CD1c-positive myeloid dendritic cell (primary cell): ENCODE measurements at regions not wholly inside any gene's neighbourhood (a gene's known extent, or its start where the extent isn't known, plus 50 kb on each side); places are given as distances from the start of the nearest gene placed in this dataset.

ENCODE experiments used
- DNase-seq: peaks from one replicate; pipeline ENCODE4 v3.0.0-alpha.2; 2016; ENCODE audit errors: extremely low spot score

DNA sequence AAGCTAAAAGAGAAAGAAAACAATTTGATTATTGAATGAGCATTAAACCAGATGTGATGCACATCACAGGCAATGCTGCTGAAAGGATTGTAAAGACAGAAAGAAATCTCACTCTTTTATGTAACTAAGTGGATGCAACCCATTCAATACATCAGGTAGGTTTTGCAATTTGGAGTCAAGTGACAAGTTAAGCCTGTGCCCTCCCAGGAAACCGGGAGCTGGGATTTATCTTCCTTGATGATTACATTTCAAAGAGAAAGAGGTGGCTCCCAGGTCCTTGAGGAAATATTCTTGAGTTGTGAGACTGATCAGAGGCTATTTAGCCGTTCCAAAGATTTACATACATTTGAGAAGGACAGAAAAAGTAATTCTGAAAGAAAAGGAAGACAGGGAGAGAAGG, 219.0 kb upstream of the PROK2 start:
- DNase-seq = no peak

DNA sequence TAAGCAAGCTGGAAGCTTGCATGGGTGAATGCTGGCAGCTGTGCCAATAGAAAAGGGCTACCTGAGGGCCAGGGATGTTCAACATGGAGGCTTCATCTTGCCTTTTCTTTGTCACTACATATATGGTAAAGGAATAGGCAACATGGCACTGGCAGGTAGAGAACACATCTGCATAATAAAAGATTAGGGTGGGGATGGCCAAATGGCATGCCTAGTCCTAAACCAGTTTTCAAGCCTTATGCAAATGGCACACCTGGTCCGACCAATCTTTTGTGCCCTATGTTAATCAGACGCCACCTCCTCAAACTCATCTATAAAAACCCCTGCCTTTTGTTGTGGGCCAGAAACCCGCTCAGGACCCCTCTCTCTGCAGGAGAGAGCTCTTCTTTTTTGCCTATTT, 216.8 kb upstream of the PROK2 start:
- DNase-seq = no peak

DNA sequence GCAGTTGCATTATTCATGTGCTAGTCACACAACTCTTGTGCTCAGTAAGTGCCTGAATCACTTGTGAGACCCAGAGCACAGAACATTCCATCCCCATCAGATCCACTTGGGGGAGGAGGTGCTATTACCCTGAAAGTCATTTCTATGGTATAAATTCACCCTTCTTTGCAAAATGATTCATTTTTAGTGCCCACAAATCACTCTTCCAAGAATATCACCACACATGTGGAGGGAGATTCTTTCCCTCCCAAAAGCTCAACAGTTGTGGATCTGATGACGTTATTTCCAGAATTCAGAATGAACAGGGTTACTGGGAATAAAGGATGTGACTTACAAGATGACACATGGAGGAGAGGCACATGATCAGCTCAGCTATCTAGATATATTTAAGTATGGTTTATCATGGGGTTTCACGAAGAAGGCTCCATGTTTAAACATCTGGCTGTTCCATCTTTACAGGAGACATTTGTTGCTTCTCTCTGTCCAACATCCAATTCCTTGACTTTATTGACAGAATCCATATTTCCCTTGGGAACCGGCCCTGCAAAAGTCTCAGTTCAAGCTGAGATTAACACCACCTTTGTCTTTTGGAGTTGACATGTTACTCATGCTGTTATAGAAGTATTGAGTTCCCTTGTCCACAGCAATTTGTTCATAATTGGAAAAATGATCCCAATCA, 214.2 kb upstream of the PROK2 start:
- no peak for DNase-seq

DNA sequence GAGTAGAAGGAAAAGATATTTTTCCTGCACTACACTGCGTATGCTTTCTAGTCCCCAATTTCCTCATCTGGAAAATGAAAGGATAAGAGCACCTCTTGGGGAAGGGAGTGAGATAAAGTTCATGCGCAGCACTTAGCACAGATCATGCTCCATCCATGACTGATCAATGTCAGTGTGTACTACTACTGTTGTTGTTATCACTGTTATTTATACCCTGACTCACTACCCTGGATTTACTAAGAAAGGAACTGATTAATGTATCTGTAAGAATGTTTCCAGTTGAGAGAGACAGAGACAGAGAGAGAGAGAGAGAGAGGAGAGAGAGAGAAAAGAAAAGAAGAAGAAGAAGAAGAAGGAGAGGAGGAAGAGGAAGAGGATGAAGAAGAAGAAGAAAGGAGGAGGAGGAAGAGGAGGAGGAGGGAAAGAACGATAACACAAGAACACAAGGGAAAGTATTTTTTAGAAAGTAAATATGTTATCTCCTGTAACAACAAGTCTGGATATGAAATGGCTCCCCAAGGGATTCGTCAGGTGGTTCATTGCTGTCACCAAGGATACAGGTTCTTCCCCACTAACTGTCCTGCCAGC, 212.2 kb upstream of the PROK2 start:
- no peak for DNase-seq

DNA sequence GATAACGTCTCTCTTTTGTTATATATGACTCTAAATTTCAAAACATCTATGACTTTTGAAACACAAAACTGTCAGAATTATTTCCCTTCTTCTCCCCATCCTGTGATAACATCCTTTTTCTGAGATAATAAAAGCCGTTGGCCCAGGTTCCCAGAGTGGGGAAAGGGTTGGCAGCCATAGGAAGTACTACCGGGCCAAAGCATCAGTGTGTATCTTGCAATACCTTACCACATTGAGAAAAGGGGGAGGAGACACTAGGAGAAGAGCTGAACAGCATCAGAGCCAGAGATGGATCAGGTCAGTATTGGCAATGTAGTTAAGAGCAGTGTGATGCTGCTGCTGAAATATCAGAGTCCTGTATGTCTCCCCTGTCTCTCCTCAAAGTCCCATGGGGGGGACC, 210.0 kb upstream of the PROK2 start:
- DNase-seq = no peak

DNA sequence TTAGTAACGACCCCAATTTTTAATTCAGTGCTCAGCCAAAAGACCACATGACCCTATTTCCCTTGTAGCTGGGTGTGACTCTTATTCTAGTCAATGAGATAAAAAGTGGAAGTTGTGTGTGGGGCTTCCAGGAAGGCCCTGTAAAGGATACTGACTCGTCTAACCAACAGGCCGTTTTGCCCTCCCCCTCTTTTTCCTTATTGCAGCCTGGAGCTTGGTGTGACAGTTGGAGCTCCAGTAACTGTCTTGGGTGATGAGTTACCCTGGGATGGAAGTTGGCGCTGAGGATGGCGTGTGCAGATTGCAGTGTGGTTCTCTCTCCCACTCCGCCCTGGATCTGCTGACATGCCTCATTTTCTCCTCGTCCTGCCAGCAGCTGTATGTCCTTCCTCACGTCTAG, 209.3 kb upstream of the PROK2 start:
- DNase-seq = peak; percentile 69

DNA sequence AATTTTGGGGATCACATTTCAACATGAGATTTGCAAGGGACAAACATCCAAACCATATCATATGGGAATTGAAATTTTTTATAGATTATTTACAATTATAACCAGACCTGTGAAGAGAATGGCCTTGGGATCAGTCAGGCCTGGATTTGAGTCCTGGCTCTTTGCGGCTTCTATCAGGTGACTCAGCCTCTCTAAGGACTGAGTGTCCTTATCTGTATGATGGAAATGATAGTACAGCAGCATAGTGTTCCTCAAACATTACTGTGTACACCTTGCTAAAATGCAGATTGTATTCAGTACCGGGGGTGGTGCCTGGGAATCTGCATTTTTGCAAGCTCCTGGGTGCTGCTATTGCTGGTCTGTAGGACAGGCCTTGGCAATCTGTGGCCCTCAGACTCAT, 206.7 kb upstream of the PROK2 start:
- no peak for DNase-seq

DNA sequence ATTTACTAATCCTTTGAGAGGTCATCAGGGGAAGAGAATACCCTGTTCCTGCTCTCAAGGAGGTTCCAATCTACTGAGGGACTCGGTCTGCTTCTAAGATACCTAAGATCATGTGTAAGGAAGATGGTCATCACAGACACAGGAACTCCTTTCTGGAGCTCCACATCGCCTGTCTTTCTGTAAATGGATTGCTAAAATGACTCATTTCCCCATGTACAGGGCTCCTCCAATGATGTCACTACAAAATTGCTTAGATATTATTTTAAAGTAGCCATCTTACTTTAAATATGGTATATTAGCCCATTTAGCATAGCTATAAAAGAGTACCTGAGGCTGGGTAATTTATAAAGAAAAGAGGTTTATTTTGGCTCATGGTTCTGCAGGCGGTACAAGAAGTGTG, 206.1 kb upstream of the PROK2 start:
- no peak for DNase-seq

DNA sequence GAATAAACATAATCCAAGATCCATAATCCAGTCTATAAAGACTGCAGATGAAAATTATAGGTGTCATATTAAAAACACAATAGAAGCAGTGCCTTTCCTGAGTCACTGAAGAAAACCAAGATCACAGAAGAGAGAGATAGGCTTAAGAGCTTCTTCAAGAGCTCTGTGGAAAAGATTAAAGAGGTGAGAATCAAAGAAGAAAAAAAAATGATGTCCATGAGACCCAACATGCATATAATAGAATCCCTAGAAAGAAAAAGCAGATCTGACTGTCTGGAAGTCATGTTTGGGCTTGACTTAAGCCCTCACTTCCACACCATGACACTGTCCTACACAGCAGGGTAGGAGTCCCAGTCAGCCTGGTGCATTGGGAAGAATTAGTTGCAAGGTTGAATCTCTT, 205.6 kb upstream of the PROK2 start:
- no peak for DNase-seq

DNA sequence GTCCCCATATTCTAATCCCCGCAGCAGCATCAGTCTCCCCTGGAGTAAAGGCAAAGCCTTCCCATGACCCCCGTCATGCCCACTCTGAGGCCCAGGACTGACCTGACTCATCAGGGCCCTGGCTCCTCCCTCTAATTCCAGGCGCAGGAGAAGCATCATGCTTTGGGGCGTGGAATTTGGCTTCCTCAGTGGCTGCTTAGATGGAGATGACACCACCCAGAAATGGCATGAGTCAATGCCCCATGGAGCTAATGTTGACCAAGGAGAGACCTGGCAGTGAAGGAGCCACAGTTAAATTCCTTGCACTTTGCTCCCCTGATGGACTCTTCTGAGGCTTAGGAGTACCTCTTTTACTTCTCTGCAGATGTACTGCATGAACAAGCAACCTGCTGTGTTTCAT, 204.2 kb upstream of the PROK2 start:
- DNase-seq = peak; percentile 24

DNA sequence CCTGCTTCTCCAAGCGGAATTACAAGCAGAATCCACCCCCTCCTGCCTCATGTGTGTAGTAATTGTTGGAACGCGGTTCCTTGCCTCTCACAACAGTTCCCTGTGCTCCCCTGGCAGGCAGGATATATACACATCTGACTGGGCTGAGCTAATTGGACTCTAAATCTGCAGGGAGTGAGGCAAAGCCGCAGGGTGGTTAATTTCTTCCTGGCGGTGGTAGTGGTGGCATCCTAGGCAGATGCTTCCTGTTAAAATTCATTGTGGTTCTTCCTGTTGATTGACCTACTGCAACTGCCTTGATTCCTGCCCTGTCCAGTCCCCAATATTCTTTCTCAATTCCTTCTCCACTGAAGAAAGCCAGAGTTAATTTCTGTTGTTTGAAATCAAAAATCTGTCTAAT, 202.9 kb upstream of the PROK2 start:
- DNase-seq = peak; percentile 59

DNA sequence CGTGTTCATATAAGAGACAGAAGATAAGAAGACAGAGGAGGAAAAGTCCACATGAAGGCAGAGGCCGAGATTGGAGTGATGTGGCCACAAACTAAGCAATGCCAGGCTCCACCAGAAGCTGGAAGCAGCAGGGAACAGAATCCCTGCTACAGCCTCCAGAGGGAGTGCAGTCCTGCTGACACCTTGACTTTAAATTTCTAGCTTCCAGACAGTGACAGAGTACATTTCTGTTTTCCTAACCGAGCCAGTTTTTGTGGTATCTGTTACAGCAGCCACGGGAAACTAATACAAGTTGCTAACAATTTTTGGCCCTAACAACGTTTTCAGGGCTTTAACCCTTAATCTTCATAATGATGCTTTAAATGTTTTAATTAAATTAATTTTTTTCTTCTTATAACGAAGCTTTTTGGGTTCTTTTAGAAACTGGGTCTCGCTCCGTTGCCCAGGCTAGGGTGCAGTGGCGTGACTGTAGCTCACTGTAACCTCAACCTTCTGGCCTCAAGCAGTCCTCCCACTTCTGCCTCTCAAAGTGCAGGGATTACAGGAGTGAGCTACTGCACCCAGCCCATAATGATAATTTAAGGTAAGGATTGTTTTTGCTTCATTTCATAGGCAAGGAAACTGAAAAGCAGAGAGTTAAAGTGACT, 202.3 kb upstream of the PROK2 start:
- DNase-seq = no peak

DNA sequence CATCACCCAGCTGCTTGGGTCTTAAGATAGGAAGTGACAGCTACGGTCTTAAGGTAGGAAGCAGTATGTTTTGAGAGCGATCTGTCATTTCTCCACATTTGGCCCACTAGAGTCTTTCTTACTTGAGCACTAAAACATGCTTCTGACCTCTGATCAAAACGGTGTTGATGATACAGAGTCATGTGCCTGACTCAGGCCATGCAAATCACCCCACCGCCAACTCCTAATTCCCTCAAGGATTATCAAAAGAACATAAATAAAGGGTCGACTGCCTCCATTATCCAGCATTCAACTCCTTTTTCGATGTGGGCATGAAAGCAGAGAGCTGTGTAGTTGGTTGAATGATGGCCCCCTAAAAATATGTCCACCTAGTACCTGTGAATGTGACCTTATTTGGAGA, 201.7 kb upstream of the PROK2 start:
- no peak for DNase-seq

DNA sequence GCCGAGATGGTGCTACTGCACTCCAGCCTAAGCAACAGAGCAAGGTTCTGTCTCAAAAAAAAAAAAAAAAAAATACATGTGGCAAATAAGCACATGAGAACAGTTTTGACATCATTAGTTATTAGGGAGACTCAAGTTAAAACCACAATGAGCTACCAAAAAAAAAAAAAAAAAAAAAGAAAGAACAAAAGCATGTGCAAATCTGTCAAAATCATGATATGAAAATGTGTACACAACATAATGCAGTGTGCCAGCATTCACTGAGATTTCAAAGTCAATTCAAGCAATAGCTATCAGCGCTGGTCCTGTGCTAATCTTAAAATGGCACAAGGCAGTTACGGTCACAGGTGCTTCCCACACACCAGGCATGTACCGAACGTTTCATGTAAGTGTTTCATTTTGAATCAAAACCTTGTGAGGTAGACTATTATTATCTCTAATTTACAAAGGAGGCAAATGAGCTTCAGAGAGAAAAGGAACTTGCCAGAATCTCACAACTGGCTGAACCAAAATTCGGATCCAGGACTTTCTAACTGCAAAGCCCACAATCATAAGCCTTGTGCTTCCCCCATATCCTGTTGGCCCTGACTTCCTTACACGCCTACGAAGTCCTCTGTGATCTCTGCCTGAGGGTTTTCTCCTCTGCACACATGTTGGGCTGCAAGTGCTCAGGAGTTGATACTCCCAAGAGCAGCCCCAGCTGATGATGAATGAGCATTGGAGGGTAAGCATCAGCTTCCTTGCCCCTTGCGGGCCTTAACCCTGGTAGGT, 200.1 kb upstream of the PROK2 start:
- no peak for DNase-seq

DNA sequence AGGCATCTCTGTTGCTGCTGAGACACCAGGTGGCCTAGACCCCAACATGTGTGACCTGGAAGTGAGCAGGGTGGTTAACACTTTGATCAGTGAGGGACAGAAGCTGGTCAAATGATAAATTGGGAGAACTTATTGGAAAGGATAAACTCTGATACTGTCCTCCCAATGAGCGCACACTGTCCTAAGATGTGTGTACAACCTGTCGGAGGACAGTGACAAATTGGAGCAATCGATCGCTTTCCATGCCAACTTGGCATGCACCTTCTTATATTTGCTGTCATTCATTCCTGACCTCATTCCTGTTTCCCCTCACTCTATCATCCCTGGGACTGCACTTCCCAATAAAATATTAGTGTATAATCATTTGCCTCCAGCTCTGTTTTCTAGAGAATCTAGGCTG, 198.7 kb upstream of the PROK2 start:
- no peak for DNase-seq

DNA sequence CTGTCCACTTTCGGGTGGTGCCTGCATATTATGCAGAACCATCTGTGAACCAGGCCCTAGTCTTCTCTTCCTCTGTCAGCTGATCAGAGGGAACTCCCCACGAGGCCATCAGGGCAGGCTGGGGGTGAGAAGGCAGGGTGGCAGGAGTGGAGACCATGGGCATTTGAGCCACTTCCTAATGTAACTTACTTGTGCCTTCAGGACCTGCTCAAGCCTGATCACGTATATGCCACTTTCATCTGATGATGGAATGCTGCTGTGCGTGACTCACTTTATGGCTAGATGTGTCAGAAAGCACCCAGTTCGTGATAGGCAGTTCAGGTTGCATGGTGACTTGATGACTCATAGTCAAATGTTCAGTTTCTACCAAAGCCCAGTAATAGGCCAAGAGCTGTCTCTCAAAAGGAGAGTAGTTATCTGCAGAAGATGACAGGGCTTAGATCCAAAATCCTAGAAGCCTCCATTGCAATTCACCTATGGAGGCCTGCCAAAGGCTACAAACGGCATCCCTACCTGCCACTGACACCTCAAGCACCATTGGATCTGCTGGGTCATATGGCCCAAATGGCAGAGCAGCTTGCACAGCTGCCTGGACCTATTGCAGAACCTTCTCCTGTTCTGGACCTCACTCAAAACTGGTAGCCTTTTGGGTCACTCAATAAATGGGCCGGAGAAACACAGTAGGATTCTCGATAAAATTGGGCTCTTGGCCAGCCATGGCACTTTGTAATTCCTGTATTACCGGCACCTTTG, 197.7 kb upstream of the PROK2 start:
- DNase-seq = peak; percentile 89

DNA sequence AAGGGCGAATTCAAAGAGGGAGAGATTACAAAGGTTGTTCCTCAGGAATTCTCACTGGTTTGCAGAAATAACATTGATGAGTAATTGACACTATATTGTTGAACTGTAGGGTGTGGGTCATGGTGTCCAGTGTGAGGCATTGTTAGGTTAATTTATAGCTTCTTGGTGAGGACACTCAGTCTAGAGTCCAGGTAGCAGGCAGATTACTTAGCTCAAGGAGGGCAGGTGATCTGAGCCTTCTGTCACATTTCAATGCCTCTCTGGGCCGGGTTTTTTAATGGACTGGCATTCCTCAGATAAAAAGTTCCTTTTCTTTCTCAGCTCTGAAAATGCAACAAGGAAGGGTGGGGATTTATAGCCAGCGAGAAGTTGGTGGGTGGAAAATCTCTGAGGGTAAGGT, 194.2 kb upstream of the PROK2 start:
- DNase-seq = no peak

DNA sequence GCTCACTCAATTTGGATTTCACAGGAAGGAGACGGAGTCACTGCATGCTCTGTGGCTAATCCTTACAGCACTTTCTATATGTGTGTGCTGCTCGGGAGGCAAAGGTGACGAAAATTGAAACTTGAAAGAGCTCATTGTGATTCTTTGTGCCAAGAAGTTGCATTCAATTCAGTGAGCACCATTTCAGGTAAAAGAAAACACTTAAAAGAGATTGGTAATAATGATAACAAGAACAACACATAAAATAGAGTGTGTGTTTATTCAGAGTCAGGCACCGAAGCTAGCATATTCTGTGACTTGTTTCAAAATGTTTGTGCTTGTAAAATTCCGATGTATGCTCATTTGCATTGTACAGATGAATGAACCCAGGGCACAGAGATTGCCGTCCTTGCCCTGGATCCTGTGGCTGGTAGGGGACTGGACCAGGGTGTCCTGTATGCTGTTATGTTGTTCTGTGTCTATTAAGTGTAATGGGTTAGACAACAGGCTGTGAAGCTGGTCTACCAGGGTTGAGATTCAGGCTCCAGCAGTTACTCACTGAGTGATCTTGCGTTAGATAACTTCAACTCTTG, 193.3 kb upstream of the PROK2 start:
- DNase-seq = no peak

DNA sequence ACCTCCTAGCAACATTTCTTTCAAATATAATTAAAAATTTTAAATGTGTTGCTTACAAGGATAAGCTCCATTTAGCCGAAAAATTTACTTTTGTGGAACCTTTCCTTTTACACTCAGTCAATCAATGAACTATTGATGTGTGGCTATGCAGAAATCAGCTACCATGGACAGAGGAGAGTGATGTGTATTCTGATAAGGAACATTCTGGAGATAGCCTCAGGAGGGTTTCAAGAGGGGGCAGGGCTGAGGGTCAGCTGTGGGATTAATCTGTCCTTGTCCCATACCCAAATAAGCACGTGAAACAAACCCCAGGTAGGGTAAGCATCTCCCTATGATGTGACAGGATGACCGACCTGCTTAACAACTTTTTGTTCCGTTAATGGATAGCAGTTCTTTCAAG, 192.6 kb upstream of the PROK2 start:
- no peak for DNase-seq

DNA sequence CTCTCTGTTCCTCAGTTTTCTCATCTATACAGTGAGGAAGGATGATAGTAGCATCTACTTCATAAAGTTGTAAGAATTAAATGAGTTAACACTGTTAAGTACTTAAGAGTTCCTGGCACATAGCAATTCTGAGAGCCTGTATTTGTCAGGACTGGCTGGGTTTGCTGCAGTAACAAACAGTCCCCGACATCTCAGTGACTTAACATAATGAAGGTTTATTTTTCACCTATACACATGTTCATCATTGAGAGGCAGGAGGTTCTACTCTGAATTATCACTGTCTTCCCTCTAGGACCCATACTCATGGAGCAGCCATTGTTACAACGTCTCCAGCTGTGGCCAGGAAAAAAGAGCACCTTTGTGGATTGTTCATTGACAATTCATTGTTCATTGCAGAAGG, 190.6 kb upstream of the PROK2 start:
- DNase-seq = no peak

DNA sequence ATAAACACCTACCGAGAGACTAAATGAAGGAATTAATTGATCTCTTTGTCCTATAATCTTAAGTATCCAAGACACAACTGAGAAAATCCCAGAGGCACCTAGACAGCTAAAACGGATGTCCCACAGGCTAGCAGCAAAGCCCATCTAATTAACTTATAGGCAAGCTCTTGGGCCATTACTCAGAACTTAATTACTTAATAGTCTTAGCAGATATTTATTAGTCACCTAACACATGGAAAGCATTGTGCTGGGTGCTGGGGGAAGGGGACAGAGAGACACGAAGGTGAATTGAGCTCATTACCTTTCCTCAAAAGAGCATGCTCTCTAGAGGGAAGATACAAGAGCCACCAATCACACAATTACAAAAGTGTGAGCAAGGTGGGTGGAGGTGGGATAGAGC, 189.8 kb upstream of the PROK2 start:
- no peak for DNase-seq
